A549 (cell line): ENCODE measurements at regions not wholly inside any gene's neighbourhood (a gene's known extent, or its start where the extent isn't known, plus 50 kb on each side); places are given as distances from the start of the nearest gene placed in this dataset.
"Not testable (repeated sequence)": the region's sequence is repeated elsewhere in the genome, so short reads cannot be mapped to it uniquely, and the experiment has no call there.

Experiments used
- ATAC-seq, 2 experiments: fragments of 200-7000 bp in 1 of 2; fragments of >200 bp in 1 of 2; cut with Nextera tagmentation in 1 of 2; cut with Tn5 transposase in 1 of 2; 3 replicates each; pipeline versions ENCODE4 v1.8.0 to v1.9.1; 2018 to 2020; ENCODE audit warnings: mild to moderate bottlenecking in 1 of 2, moderate library complexity in 1 of 2
- CTCF ChIA-PET: fragments of 300-600 bp; sonication (Branson Sonifier 250); formaldehyde crosslinking; extraction: SDS; loops from one replicate; lab custom pipeline; 2021; ENCODE audit warnings: antibody characterized with exemption, inconsistent platforms; lab: Yijun Ruan, JAX
- POLR2A ChIA-PET: fragments of 350-600 bp; formaldehyde crosslinking; extraction: SDS; loops from one replicate; lab custom pipeline; 2021; ENCODE audit warnings: antibody characterized with exemption, inconsistent platforms; lab: Yijun Ruan, JAX
- DNase-seq, 2 experiments: peaks; one replicate each; pipeline versions ENCODE4 v3.0.0 to v3.0.0-alpha.2; 2011 to 2016; ENCODE audit warnings: low read depth in 1 of 2, low spot score in 1 of 2
- FAIRE-seq: peaks from 2 replicates; lab custom pipeline; 2011; peaks lifted over from hg19 to GRCh38; lab: Jason Lieb, UNC
- H3K27ac ChIP-seq, 2 experiments: fragments of >200 bp; sonication (Bioruptor Twin); formaldehyde crosslinking; 3 replicates each; pipeline ENCODE4 v1.5.1; 2016 to 2017
- H3K4me1 ChIP-seq: fragments of >200 bp; sonication (Bioruptor Twin); formaldehyde crosslinking; 3 replicates; pipeline ENCODE4 v1.6.1; 2016
- H3K4me2 ChIP-seq: fragments of >200 bp; sonication (Bioruptor Twin); formaldehyde crosslinking; 3 replicates; pipeline ENCODE4 v1.6.1; 2016
- H3K4me3 ChIP-seq: fragments of >200 bp; sonication (Bioruptor Twin); formaldehyde crosslinking; 3 replicates; pipeline ENCODE4 v1.5.1; 2016
- H3K9me3 ChIP-seq: fragments of >200 bp; sonication (Bioruptor Twin); formaldehyde crosslinking; 3 replicates; pipeline ENCODE4 v1.6.1; 2016
- CHD2 ChIP-seq: fragments of 150-350 bp; IDR thresholded peaks from 2 replicates; pipeline ENCODE4 v1.6.1; 2014; ENCODE audit warnings: low read length; ENCODE audit not compliant: partially characterized antibody
- FOSB ChIP-seq: fragments of 250-450 bp; sonication (Bioruptor Pico); IDR thresholded peaks from 2 replicates; pipeline ENCODE4 v1.5.0; 2020; ENCODE audit warnings: mild to moderate bottlenecking, moderate library complexity
- FOXS1 ChIP-seq: fragments of 250-450 bp; sonication (Bioruptor Pico); IDR thresholded peaks from 2 replicates; pipeline ENCODE4 v1.5.0; 2020; ENCODE audit warnings: mild to moderate bottlenecking, moderate library complexity
- HOXB13 ChIP-seq: fragments of 250-450 bp; sonication (Bioruptor Pico); IDR thresholded peaks from 2 replicates; pipeline ENCODE4 v1.5.0; 2020; ENCODE audit warnings: low read depth, mild to moderate bottlenecking, moderate library complexity
- JUN ChIP-seq, 2 experiments: fragments of >200 bp; sonication (Bioruptor Twin); formaldehyde crosslinking; IDR thresholded peaks; 2 replicates in 1 of 2; 3 replicates in 1 of 2; pipeline ENCODE4 v1.6.1; 2016 to 2017
- MAZ ChIP-seq: fragments of 150-350 bp; IDR thresholded peaks from 2 replicates; pipeline ENCODE4 v1.6.1; 2014; ENCODE audit warnings: antibody characterized with exemption, low read depth, low read length, borderline replicate concordance
- MYC ChIP-seq: IDR thresholded peaks from 2 replicates; pipeline ENCODE4 v1.6.1; 2012; ENCODE audit warnings: mild to moderate bottlenecking, inconsistent platforms, low read length, improper control_type of control experiment, borderline replicate concordance
- POLR2AphosphoS2 ChIP-seq: conservative IDR thresholded peaks from 2 replicates; pipeline ENCODE4 v1.6.1; 2012; ENCODE audit warnings: low read length, improper control_type of control experiment, inconsistent platforms
- RAD21 ChIP-seq, 2 experiments: fragments of >200 bp in 1 of 2; sonication (Bioruptor Twin) in 1 of 2; formaldehyde crosslinking in 1 of 2; IDR thresholded peaks in 1 of 2; conservative IDR thresholded peaks in 1 of 2; 2 replicates in 1 of 2; 3 replicates in 1 of 2; pipeline ENCODE4 v1.6.1; 2012 to 2018; ENCODE audit warnings: inconsistent platforms in 1 of 2
- ZFP36 ChIP-seq: fragments of 450-650 bp; IDR thresholded peaks from 2 replicates; pipeline ENCODE4 v1.6.1; 2014; ENCODE audit warnings: borderline replicate concordance; ENCODE audit not compliant: partially characterized antibody
- ZNF302 ChIP-seq: fragments of 250-450 bp; sonication (Bioruptor Pico); IDR thresholded peaks from 2 replicates; pipeline ENCODE4 v1.9.0; 2021; ENCODE audit warnings: inconsistent platforms, mild to moderate bottlenecking, moderate library complexity
- WGBS: methylation state at CpG from one replicate; pipeline ENCODE4 v1.1.6; 2017; ENCODE audit errors: missing lambda C conversion rate; 5-methylcytosine and 5-hydroxymethylcytosine counted together
- TF ChIP-seq, protein P1 (sequence below): IDR thresholded peaks from 2 replicates; pipeline ENCODE4 v1.6.1; 2012
- TF ChIP-seq, protein P2 (sequence below): fragments of 200-600 bp; sonication (generic); IDR thresholded peaks from 2 replicates; pipeline ENCODE4 v1.6.1; 2016; ENCODE audit warnings: antibody characterized with exemption, mild to moderate bottlenecking, moderate library complexity
- TF ChIP-seq, protein P3 (sequence below): IDR thresholded peaks from 2 replicates; pipeline ENCODE4 v1.6.1; 2012; ENCODE audit warnings: low read depth, borderline replicate concordance
- TF ChIP-seq, protein P4 (sequence below): fragments of 150-350 bp; IDR thresholded peaks from 2 replicates; pipeline ENCODE4 v1.6.1; 2014; ENCODE audit warnings: low read depth, mild to moderate bottlenecking, low read length

GRCh38 chrX:65928522-65928921 is 111.4 kb downstream of the VSIG4 start:
- H3K27ac ChIP-seq: no peak overlapping the region
- POLR2A ChIA-PET: no interaction called here
- H3K9me3 ChIP-seq: no peaks in the 10 kb centered on the region
- ATAC-seq (no peak), FAIRE-seq (no peak), DNase-seq (no peak)
- no peak overlapping the region for H3K4me3 ChIP-seq
- WGBS: 9% methylated on average over 5 of the region's 5 CpGs
- CTCF ChIA-PET: no interaction called here
- H3K4me1 ChIP-seq: no peaks in the 10 kb centered on the region
- TF ChIP-seq JUN (IDR thresholded peaks at IDR 0.05) (no peak), HOXB13 (CRISPR knock-in tag) (no peak), FOSB (CRISPR knock-in tag) (no peak), MAZ (no peak), ZNF302 (no peak), MYC (no peak), RAD21 (conservative IDR thresholded peaks at IDR 0.05 in 1 of 2, IDR thresholded peaks at IDR 0.05 in 1 of 2) (no peak), POLR2AphosphoS2 (no peak), ZFP36 (no peak), CHD2 (no peak), FOXS1 (CRISPR knock-in tag) (no peak)
- TF ChIP-seq, protein P1, sequence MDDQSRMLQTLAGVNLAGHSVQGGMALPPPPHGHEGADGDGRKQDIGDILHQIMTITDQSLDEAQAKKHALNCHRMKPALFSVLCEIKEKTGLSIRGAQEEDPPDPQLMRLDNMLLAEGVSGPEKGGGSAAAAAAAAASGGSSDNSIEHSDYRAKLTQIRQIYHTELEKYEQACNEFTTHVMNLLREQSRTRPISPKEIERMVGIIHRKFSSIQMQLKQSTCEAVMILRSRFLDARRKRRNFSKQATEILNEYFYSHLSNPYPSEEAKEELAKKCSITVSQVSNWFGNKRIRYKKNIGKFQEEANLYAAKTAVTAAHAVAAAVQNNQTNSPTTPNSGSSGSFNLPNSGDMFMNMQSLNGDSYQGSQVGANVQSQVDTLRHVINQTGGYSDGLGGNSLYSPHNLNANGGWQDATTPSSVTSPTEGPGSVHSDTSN: no peak
- TF ChIP-seq, protein P2, sequence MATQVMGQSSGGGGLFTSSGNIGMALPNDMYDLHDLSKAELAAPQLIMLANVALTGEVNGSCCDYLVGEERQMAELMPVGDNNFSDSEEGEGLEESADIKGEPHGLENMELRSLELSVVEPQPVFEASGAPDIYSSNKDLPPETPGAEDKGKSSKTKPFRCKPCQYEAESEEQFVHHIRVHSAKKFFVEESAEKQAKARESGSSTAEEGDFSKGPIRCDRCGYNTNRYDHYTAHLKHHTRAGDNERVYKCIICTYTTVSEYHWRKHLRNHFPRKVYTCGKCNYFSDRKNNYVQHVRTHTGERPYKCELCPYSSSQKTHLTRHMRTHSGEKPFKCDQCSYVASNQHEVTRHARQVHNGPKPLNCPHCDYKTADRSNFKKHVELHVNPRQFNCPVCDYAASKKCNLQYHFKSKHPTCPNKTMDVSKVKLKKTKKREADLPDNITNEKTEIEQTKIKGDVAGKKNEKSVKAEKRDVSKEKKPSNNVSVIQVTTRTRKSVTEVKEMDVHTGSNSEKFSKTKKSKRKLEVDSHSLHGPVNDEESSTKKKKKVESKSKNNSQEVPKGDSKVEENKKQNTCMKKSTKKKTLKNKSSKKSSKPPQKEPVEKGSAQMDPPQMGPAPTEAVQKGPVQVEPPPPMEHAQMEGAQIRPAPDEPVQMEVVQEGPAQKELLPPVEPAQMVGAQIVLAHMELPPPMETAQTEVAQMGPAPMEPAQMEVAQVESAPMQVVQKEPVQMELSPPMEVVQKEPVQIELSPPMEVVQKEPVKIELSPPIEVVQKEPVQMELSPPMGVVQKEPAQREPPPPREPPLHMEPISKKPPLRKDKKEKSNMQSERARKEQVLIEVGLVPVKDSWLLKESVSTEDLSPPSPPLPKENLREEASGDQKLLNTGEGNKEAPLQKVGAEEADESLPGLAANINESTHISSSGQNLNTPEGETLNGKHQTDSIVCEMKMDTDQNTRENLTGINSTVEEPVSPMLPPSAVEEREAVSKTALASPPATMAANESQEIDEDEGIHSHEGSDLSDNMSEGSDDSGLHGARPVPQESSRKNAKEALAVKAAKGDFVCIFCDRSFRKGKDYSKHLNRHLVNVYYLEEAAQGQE: no peak
- TF ChIP-seq, protein P3, sequence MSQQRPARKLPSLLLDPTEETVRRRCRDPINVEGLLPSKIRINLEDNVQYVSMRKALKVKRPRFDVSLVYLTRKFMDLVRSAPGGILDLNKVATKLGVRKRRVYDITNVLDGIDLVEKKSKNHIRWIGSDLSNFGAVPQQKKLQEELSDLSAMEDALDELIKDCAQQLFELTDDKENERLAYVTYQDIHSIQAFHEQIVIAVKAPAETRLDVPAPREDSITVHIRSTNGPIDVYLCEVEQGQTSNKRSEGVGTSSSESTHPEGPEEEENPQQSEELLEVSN: no peak
- TF ChIP-seq, protein P4, sequence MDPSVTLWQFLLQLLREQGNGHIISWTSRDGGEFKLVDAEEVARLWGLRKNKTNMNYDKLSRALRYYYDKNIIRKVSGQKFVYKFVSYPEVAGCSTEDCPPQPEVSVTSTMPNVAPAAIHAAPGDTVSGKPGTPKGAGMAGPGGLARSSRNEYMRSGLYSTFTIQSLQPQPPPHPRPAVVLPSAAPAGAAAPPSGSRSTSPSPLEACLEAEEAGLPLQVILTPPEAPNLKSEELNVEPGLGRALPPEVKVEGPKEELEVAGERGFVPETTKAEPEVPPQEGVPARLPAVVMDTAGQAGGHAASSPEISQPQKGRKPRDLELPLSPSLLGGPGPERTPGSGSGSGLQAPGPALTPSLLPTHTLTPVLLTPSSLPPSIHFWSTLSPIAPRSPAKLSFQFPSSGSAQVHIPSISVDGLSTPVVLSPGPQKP: no peak
- no peak overlapping the region for H3K4me2 ChIP-seq

GRCh38 chrX:65927386-65927785 is 112.5 kb downstream of the VSIG4 start:
- H3K9me3 ChIP-seq, H3K4me2 ChIP-seq, FAIRE-seq, DNase-seq, ATAC-seq, H3K4me3 ChIP-seq, POLR2A ChIA-PET, CTCF ChIA-PET, H3K4me1 ChIP-seq, H3K27ac ChIP-seq: not testable (repeated sequence)
- WGBS: 28% methylated on average over 3 of the region's 3 CpGs
